ENCODE measurements at regions not wholly inside any gene's neighbourhood (a gene's known extent, or its start where the extent isn't known, plus 50 kb on each side); places are given as distances from the start of the nearest gene placed in this dataset.

- no peak for TF ChIP-seq TAF1 (IDR thresholded peaks at IDR 0.05; ENCODE audit: borderline replicate concordance, insufficient read depth, low read length)
These were observed 55.3 kb upstream of the NOCT start for GRCh38 chr4:138960175-138960710.

DNA sequence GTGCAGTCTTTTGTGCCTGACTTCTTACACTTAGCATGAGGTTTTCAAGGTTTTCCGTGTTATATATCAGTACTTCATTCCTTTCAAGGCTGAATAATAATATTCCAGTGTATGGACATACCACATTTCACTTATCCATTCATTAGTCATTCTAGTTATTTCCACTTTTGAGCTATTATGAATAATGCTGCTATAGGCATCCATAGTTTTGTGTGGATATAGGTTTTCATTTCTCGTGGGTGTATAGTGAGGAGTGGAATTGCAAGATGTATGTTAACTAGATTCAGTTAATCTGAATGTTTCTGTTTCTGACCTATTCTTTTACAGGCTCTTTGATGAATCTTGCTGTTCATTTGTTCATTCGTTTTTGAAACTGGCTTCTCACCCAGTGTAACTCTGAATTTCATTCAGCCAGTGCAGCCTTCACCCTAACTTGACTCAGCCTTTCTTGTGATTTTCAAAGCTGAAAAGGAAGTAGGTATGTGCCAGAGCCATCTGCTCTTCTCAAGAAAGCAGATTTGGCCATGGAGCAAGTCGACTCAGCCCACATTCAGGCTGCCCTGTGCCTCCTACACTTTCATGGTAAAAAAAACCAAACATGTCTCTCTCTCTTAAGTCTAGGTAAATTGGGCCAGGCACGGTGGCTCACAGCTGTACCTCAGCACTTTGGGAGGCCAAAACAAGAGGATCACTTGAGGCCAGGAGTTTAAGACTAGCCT lies 56.3 kb upstream of the NOCT start:
- TF ChIP-seq, protein P1, sequence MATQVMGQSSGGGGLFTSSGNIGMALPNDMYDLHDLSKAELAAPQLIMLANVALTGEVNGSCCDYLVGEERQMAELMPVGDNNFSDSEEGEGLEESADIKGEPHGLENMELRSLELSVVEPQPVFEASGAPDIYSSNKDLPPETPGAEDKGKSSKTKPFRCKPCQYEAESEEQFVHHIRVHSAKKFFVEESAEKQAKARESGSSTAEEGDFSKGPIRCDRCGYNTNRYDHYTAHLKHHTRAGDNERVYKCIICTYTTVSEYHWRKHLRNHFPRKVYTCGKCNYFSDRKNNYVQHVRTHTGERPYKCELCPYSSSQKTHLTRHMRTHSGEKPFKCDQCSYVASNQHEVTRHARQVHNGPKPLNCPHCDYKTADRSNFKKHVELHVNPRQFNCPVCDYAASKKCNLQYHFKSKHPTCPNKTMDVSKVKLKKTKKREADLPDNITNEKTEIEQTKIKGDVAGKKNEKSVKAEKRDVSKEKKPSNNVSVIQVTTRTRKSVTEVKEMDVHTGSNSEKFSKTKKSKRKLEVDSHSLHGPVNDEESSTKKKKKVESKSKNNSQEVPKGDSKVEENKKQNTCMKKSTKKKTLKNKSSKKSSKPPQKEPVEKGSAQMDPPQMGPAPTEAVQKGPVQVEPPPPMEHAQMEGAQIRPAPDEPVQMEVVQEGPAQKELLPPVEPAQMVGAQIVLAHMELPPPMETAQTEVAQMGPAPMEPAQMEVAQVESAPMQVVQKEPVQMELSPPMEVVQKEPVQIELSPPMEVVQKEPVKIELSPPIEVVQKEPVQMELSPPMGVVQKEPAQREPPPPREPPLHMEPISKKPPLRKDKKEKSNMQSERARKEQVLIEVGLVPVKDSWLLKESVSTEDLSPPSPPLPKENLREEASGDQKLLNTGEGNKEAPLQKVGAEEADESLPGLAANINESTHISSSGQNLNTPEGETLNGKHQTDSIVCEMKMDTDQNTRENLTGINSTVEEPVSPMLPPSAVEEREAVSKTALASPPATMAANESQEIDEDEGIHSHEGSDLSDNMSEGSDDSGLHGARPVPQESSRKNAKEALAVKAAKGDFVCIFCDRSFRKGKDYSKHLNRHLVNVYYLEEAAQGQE (IDR thresholded peaks at IDR 0.05; ENCODE audit: insufficient read depth in 1 of 2, low read depth in 2 of 2, low read length in 2 of 2), result no peak
- TF ChIP-seq SIN3A (IDR thresholded peaks at IDR 0.05; ENCODE audit: borderline replicate concordance, insufficient read depth, low read length) (no peak), FOXP2 (optimal IDR thresholded peaks at IDR 0.05; ENCODE audit: borderline replicate concordance, extremely low read depth, extremely low read length, insufficient read depth) (no peak), POLR2AphosphoS5 (IDR thresholded peaks at IDR 0.05; ENCODE audit: low read depth, low read length) (no peak), TAF1 (IDR thresholded peaks at IDR 0.05; ENCODE audit: borderline replicate concordance, insufficient read depth, low read length) (no peak)

DNA sequence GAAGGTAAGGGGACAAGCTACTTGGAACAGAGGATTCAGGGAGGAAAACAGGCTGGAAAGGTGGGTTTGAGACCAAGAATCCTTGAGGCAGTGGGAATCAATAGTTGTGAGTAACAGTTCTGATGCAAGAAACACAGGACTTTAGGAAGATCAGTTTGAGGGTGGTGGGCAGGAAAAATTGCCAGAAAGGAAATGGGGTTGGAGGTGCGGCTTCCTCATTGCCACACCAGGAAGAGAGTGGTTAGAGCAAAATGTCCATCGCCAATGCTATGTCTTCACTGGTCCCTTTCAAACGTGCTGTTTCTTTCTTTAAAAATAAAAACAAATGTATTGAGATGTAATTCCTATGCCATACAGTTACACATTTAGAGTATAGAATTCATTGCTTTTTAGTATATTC lies 57.1 kb upstream of the NOCT start:
- no peak for TF ChIP-seq TAF1 (IDR thresholded peaks at IDR 0.05; ENCODE audit: borderline replicate concordance, insufficient read depth, low read length)
- no peak for TF ChIP-seq POLR2AphosphoS5 (IDR thresholded peaks at IDR 0.05; ENCODE audit: low read depth, low read length)
- no peak for TF ChIP-seq FOXP2 (optimal IDR thresholded peaks at IDR 0.05; ENCODE audit: borderline replicate concordance, extremely low read depth, extremely low read length, insufficient read depth)
- TF ChIP-seq, protein P1 (IDR thresholded peaks at IDR 0.05; ENCODE audit: insufficient read depth in 1 of 2, low read depth in 2 of 2, low read length in 2 of 2), result no peak
- TF ChIP-seq SIN3A (IDR thresholded peaks at IDR 0.05; ENCODE audit: borderline replicate concordance, insufficient read depth, low read length), result no peak

DNA sequence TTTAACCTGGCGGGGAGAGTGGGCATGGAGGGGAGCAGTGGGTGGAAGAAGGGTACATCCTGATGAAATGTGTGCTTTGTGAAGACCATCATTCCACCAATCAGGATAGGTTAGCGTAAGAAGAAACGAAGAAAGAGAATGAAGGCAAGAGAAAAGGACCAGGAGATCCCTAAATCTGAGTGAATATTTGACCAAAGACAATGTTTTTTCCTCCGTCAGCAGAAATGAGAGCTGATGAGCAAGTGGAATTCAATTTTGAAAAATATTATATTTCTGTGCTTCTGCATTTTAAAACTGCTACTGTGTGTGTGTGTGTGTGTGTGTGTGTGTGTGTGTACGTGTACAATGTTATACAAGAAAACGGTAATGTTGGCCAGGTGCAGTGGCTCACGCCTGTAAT lies 58.3 kb upstream of the NOCT start:
- TF ChIP-seq TAF1 (IDR thresholded peaks at IDR 0.05; ENCODE audit: borderline replicate concordance, insufficient read depth, low read length), result no peak
- TF ChIP-seq, protein P1 (IDR thresholded peaks at IDR 0.05; ENCODE audit: insufficient read depth in 1 of 2, low read depth in 2 of 2, low read length in 2 of 2), result no peak
- TF ChIP-seq FOXP2 (optimal IDR thresholded peaks at IDR 0.05; ENCODE audit: borderline replicate concordance, extremely low read depth, extremely low read length, insufficient read depth), result no peak
- no peak for TF ChIP-seq SIN3A (IDR thresholded peaks at IDR 0.05; ENCODE audit: borderline replicate concordance, insufficient read depth, low read length)
- TF ChIP-seq POLR2AphosphoS5 (IDR thresholded peaks at IDR 0.05; ENCODE audit: low read depth, low read length), result no peak

- no peak for TF ChIP-seq POLR2AphosphoS5 (IDR thresholded peaks at IDR 0.05; ENCODE audit: low read depth, low read length)
- TF ChIP-seq TAF1 (IDR thresholded peaks at IDR 0.05; ENCODE audit: borderline replicate concordance, insufficient read depth, low read length), result no peak
- no peak for TF ChIP-seq FOXP2 (optimal IDR thresholded peaks at IDR 0.05; ENCODE audit: borderline replicate concordance, extremely low read depth, extremely low read length, insufficient read depth)
- TF ChIP-seq, protein P1 (IDR thresholded peaks at IDR 0.05; ENCODE audit: insufficient read depth in 1 of 2, low read depth in 2 of 2, low read length in 2 of 2), result no peak
- TF ChIP-seq SIN3A (IDR thresholded peaks at IDR 0.05; ENCODE audit: borderline replicate concordance, insufficient read depth, low read length), result no peak
These were observed 61.2 kb upstream of the NOCT start for GRCh38 chr4:138954428-138954827.

Measured in PFSK-1 (cell line).